H9 (cell line): ENCODE measurements at regions not wholly inside any gene's neighbourhood (a gene's known extent, or its start where the extent isn't known, plus 50 kb on each side); places are given as distances from the start of the nearest gene placed in this dataset.

ENCODE experiments used
- DNase-seq: peaks from one replicate; pipeline ENCODE4 v3.0.0-alpha.2; 2017
- H2AFZ ChIP-seq: one replicate; pipeline ENCODE4 v1.6.1; 2013; ENCODE audit warnings: mild to moderate bottlenecking, low read length, control low read depth, moderate library complexity
- H2AK5ac ChIP-seq: 2 replicates; pipeline ENCODE4 v1.6.1; 2013; ENCODE audit warnings: low read length, control low read depth, mixed read lengths; ENCODE audit not compliant: insufficient read length
- H2BK120ac ChIP-seq: one replicate; pipeline ENCODE4 v1.6.1; 2013; ENCODE audit warnings: low read depth, mild to moderate bottlenecking, low read length, control low read depth, inconsistent platforms; ENCODE audit not compliant: poor library complexity, severe bottlenecking
- H2BK12ac ChIP-seq: 2 replicates; pipeline ENCODE4 v1.6.1; 2013; ENCODE audit warnings: low read length, control low read depth, mixed read lengths, low read depth; ENCODE audit not compliant: insufficient read length
- H2BK15ac ChIP-seq: 2 replicates; pipeline ENCODE4 v1.6.1; 2013; ENCODE audit warnings: low read depth, low read length, control low read depth
- H2BK20ac ChIP-seq: one replicate; pipeline ENCODE4 v1.6.1; 2013; ENCODE audit warnings: low read depth, mild to moderate bottlenecking, low read length, control low read depth, inconsistent platforms; ENCODE audit not compliant: poor library complexity, severe bottlenecking
- H2BK5ac ChIP-seq: 2 replicates; pipeline ENCODE4 v1.6.1; 2013; ENCODE audit warnings: low read length, control low read depth, mixed read lengths; ENCODE audit not compliant: insufficient read length
- H3K14ac ChIP-seq: 2 replicates; pipeline ENCODE4 v1.6.1; 2013; ENCODE audit warnings: low read length, control low read depth; ENCODE audit not compliant: insufficient read depth
- H3K18ac ChIP-seq: 2 replicates; pipeline ENCODE4 v1.6.1; 2013; ENCODE audit warnings: low read depth, mild to moderate bottlenecking, mixed read lengths, low read length, control low read depth; ENCODE audit not compliant: insufficient read length
- H3K23ac ChIP-seq: 2 replicates; pipeline ENCODE4 v1.6.1; 2013; ENCODE audit warnings: low read length, control low read depth, mixed read lengths, low read depth; ENCODE audit not compliant: insufficient read length
- H3K23me2 ChIP-seq: 2 replicates; pipeline ENCODE4 v1.6.1; 2013; ENCODE audit warnings: low read depth, mild to moderate bottlenecking, mixed read lengths, low read length, control low read depth; ENCODE audit not compliant: insufficient read length, poor library complexity, severe bottlenecking
- H3K27ac ChIP-seq: 2 replicates; pipeline ENCODE4 v1.5.1; 2013; ENCODE audit warnings: low read length, control low read depth, mixed read lengths, low read depth; ENCODE audit not compliant: insufficient read length
- H3K27me3 ChIP-seq: 2 replicates; pipeline ENCODE4 v1.6.1; 2013; ENCODE audit warnings: low read length, control low read depth, inconsistent platforms; ENCODE audit not compliant: insufficient read depth
- H3K4ac ChIP-seq: 2 replicates; pipeline ENCODE4 v1.6.1; 2013; ENCODE audit warnings: low read depth, mild to moderate bottlenecking, control low read depth, inconsistent platforms, low read length, moderate library complexity
- H3K4me1 ChIP-seq: 2 replicates; pipeline ENCODE4 v1.6.1; 2013; ENCODE audit warnings: low read length, control low read depth, inconsistent platforms; ENCODE audit not compliant: insufficient read depth
- H3K4me2 ChIP-seq: 2 replicates; pipeline ENCODE4 v1.6.1; 2013; ENCODE audit warnings: low read length, control low read depth, mixed read lengths; ENCODE audit not compliant: insufficient read length, insufficient read depth
- H3K56ac ChIP-seq: 2 replicates; pipeline ENCODE4 v1.6.1; 2013; ENCODE audit warnings: low read depth, mild to moderate bottlenecking, mixed read lengths, low read length, control low read depth; ENCODE audit not compliant: insufficient read length
- H3K79me1 ChIP-seq: 2 replicates; pipeline ENCODE4 v1.6.1; 2013; ENCODE audit warnings: low read depth, mild to moderate bottlenecking, moderate library complexity, low read length, control low read depth, inconsistent platforms; ENCODE audit not compliant: insufficient read depth, poor library complexity, severe bottlenecking
- H3K79me2 ChIP-seq: 2 replicates; pipeline ENCODE4 v1.6.1; 2013; ENCODE audit warnings: low read length, control low read depth, inconsistent platforms; ENCODE audit not compliant: insufficient read depth
- H3K9ac ChIP-seq: 2 replicates; pipeline ENCODE4 v1.6.1; 2013; ENCODE audit warnings: low read length, control low read depth, mixed read lengths; ENCODE audit not compliant: insufficient read length; ENCODE audit errors: extremely low read depth
- H3K9me3 ChIP-seq: one replicate; pipeline ENCODE4 v1.6.1; 2013; ENCODE audit warnings: low read depth, low read length, inconsistent platforms; ENCODE audit not compliant: control insufficient read depth
- H3T11ph ChIP-seq: one replicate; pipeline ENCODE4 v1.6.1; 2013; ENCODE audit warnings: mild to moderate bottlenecking, low read length, control low read depth, inconsistent platforms
- H4K20me1 ChIP-seq: one replicate; pipeline ENCODE4 v1.6.1; 2013; ENCODE audit not compliant: control insufficient read depth, insufficient read length, insufficient read depth
- H4K5ac ChIP-seq: 2 replicates; pipeline ENCODE4 v1.6.1; 2013; ENCODE audit warnings: low read depth, mild to moderate bottlenecking, mixed read lengths, low read length, control low read depth; ENCODE audit not compliant: insufficient read length
- H4K8ac ChIP-seq: replicated peaks from 2 replicates; pipeline ENCODE4 v1.6.1; 2013; ENCODE audit warnings: low read length, control low read depth, mixed read lengths, low read depth; ENCODE audit not compliant: insufficient read length
- H4K91ac ChIP-seq: 2 replicates; pipeline ENCODE4 v1.6.1; 2013; ENCODE audit warnings: low read depth, mild to moderate bottlenecking, moderate library complexity, mixed read lengths, low read length, control low read depth; ENCODE audit not compliant: insufficient read length
- H3K27ac Mint-ChIP-seq, 3 experiments: 2 replicates in 2 of 3; 3 replicates in 1 of 3; pipeline ENCODE4 v1.8.0; 2020 to 2021; ENCODE audit warnings: mixed read lengths in 3 of 3, mild to moderate bottlenecking in 1 of 3, moderate library complexity in 1 of 3
- H3K27me3 Mint-ChIP-seq: 2 replicates; pipeline ENCODE4 v1.8.0; 2021; ENCODE audit warnings: low read depth, mild to moderate bottlenecking, moderate library complexity, mixed read lengths
- H3K36me3 Mint-ChIP-seq, 3 experiments: 2 replicates in 2 of 3; 3 replicates in 1 of 3; pipeline ENCODE4 v1.8.0; 2020 to 2021; ENCODE audit warnings: low read depth in 3 of 3, mixed read lengths in 3 of 3; ENCODE audit not compliant: insufficient read depth in 1 of 3
- H3K4me1 Mint-ChIP-seq, 2 experiments: 2 replicates each; pipeline ENCODE4 v1.8.0; 2020; ENCODE audit warnings: mixed read lengths in 2 of 2
- H3K4me3 Mint-ChIP-seq, 2 experiments: 2 replicates in 1 of 2; 3 replicates in 1 of 2; pipeline ENCODE4 v1.8.0; 2020 to 2021; ENCODE audit warnings: mild to moderate bottlenecking in 2 of 2, mixed read lengths in 2 of 2, moderate library complexity in 1 of 2
- H3K9me3 Mint-ChIP-seq, 2 experiments: 2 replicates in 1 of 2; 3 replicates in 1 of 2; pipeline ENCODE4 v1.8.0; 2020; ENCODE audit warnings: mild to moderate bottlenecking in 2 of 2, mixed read lengths in 2 of 2, moderate library complexity in 1 of 2
- CTCF ChIP-seq: fragments of 200-600 bp; sonication (generic); conservative IDR thresholded peaks from 3 replicates; pipeline ENCODE4 v1.8.0; 2021; ENCODE audit warnings: antibody characterized with exemption, mild to moderate bottlenecking
- WGBS: extraction: QIAGEN DNeasy Blood & Tissue Kit; methylation state at CpG from one replicate; pipeline ENCODE4 v1.1.7; 2013; ENCODE audit warnings: missing lambda C conversion rate, low lambda C conversion rate, mixed read lengths; ENCODE audit not compliant: insufficient read length; ENCODE audit errors: extremely low coverage; 5-methylcytosine and 5-hydroxymethylcytosine counted together

DNA sequence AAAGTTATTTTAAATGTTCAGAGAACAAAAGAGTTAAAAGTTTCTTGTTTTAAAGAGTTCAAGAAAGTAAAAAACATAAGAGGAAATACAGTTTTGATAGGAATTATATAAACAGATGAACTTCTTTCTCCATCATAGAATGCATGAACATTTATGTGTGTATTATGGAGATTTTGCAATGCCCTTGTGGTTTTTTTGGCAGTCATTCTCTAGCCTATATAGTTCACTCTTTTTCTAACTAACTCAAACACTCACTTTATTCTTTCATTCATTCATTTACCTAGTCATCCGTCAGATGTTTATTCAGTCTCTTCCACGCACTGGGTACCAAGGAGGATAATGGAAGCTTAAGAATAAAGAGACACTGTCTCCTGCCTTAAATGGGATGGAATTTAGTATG is 195.9 kb upstream of the VLDLR start:
- no peaks in the 10 kb centered on the region for H3K9me3 Mint-ChIP-seq
- Histone ChIP-seq H3K4me2 (no peak overlapping the region), H3K79me2 (no peaks in the 10 kb centered on the region), H2AK5ac (no peak overlapping the region), H3K9me3 (no peaks in the 10 kb centered on the region), H2BK12ac (no peak overlapping the region), H3K23me2 (no peaks in the 10 kb centered on the region), H3K9ac (no peak overlapping the region), H2AFZ (no peak overlapping the region), H3K27ac (no peak overlapping the region), H4K8ac (no peak overlapping the region), H4K5ac (no peak overlapping the region), H3K14ac (no peak overlapping the region), H3K4me1 (peaks cover 1% of the 10 kb centered on the region; the same call in 1 of the 2 replicates), H4K91ac (no peak overlapping the region), H2BK20ac (no peak overlapping the region), H3K23ac (no peak overlapping the region), H3K79me1 (no peaks in the 10 kb centered on the region), H2BK120ac (no peak overlapping the region), H4K20me1 (no peaks in the 10 kb centered on the region), H2BK15ac (no peak overlapping the region), H3K27me3 (no peaks in the 10 kb centered on the region), H3K18ac (no peak overlapping the region), H3K56ac (no peak overlapping the region), H2BK5ac (no peak overlapping the region), H3T11ph (no peak overlapping the region), H3K4ac (no peak overlapping the region)
- no peak for TF ChIP-seq CTCF
- no peak overlapping the region for H3K4me3 Mint-ChIP-seq
- no peaks in the 10 kb centered on the region for H3K36me3 Mint-ChIP-seq
- H3K27me3 Mint-ChIP-seq: no peaks in the 10 kb centered on the region
- no peak for DNase-seq
- H3K27ac Mint-ChIP-seq: no peak overlapping the region
- no CpG with 5 or more reads among the region's 2 CpGs for WGBS
- peaks cover 9 to 13% of the 10 kb centered on the region in 2 experiments for H3K4me1 Mint-ChIP-seq
